ENCODE measurements at regions not wholly inside any gene's neighbourhood (a gene's known extent, or its start where the extent isn't known, plus 50 kb on each side); places are given as distances from the start of the nearest gene placed in this dataset.

- intact Hi-C loops (cut with micrococcal nuclease; ENCODE audit: unreplicated experiment), result no loop called here
- ChIA-PET CTCF (no interaction called here), POLR2A (ENCODE audit: low non-redundant PET) (no interaction called here)
- H3K4me3 ChIP-seq (ENCODE audit: low read depth, low read length, poor library complexity, severe bottlenecking), result no peak overlapping the region
- H3K4me1 ChIP-seq (ENCODE audit: insufficient read depth, low read length, poor library complexity, severe bottlenecking), result no peaks in the 10 kb centered on the region
- no TSS peak for BruUV-seq (replicated peaks)
- no peak overlapping the region for H3K27ac ChIP-seq (ENCODE audit: low read depth, low read length, poor library complexity, severe bottlenecking)
- H3K27me3 ChIP-seq (replicated peaks; ENCODE audit: insufficient read depth, low read depth, low read length, poor library complexity), result no peaks in the 10 kb centered on the region
- H3K36me3 ChIP-seq (ENCODE audit: insufficient read depth, low read length, poor library complexity, severe bottlenecking), result no peaks in the 10 kb centered on the region
- TF ChIP-seq, protein P1, sequence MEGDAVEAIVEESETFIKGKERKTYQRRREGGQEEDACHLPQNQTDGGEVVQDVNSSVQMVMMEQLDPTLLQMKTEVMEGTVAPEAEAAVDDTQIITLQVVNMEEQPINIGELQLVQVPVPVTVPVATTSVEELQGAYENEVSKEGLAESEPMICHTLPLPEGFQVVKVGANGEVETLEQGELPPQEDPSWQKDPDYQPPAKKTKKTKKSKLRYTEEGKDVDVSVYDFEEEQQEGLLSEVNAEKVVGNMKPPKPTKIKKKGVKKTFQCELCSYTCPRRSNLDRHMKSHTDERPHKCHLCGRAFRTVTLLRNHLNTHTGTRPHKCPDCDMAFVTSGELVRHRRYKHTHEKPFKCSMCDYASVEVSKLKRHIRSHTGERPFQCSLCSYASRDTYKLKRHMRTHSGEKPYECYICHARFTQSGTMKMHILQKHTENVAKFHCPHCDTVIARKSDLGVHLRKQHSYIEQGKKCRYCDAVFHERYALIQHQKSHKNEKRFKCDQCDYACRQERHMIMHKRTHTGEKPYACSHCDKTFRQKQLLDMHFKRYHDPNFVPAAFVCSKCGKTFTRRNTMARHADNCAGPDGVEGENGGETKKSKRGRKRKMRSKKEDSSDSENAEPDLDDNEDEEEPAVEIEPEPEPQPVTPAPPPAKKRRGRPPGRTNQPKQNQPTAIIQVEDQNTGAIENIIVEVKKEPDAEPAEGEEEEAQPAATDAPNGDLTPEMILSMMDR (conservative IDR thresholded peaks at IDR 0.05; ENCODE audit: low read depth, low read length), result no peak
- no peak for TF ChIP-seq EZH2 (IDR thresholded peaks at IDR 0.05; ENCODE audit: borderline replicate concordance, low read depth, low read length, poor library complexity, severe bottlenecking)
- no peaks in the 10 kb centered on the region for H3K9me3 ChIP-seq (ENCODE audit: low read depth, low read length, poor library complexity, severe bottlenecking)
- DNase-seq (ENCODE audit: low spot score), result no peak
Measured at GRCh38 chr10:29956335-29956924, 103.0 kb downstream of the JCAD start.

DNA sequence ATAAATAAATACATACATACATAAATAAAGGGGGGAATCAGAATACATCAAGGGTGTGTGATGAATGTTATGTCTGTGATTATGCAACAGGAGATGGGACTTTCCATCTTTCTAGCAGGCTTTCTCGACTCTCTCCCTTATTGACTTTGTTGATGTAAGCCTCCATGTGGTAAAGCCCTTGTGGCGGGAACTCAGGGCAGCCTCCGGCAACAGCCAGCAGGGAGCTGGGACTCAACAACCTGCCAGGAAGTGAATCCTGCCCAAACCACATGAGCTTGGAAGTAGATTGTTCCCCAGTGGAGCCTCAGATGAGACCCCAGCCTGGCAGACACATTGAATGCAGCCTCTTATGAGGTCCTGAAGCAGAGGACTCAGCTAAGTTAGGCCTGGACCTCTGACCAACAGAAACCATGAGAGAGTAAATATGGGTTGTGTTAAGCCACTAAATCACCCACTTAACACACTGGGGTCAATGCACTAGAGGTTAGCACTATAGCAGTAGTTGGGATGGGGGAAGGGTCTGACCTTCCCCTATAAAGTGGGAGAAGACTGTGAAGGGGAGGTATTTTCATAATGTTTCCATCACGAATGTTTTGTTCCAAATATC, 104.0 kb downstream of the JCAD start:
- no peaks in the 10 kb centered on the region for H3K27me3 ChIP-seq (replicated peaks; ENCODE audit: insufficient read depth, low read depth, low read length, poor library complexity)
- H3K4me1 ChIP-seq (ENCODE audit: insufficient read depth, low read length, poor library complexity, severe bottlenecking), result no peaks in the 10 kb centered on the region
- CTCF ChIA-PET, result no interaction called here
- H3K9me3 ChIP-seq (ENCODE audit: low read depth, low read length, poor library complexity, severe bottlenecking), result no peaks in the 10 kb centered on the region
- no peak for TF ChIP-seq EZH2 (IDR thresholded peaks at IDR 0.05; ENCODE audit: borderline replicate concordance, low read depth, low read length, poor library complexity, severe bottlenecking)
- TF ChIP-seq, protein P1 (conservative IDR thresholded peaks at IDR 0.05; ENCODE audit: low read depth, low read length), result no peak
- BruUV-seq (replicated peaks), result no TSS peak
- H3K4me3 ChIP-seq (ENCODE audit: low read depth, low read length, poor library complexity, severe bottlenecking), result no peak overlapping the region
- H3K27ac ChIP-seq (ENCODE audit: low read depth, low read length, poor library complexity, severe bottlenecking), result no peak overlapping the region
- H3K36me3 ChIP-seq (ENCODE audit: insufficient read depth, low read length, poor library complexity, severe bottlenecking), result no peaks in the 10 kb centered on the region
- POLR2A ChIA-PET (ENCODE audit: low non-redundant PET), result no interaction called here
- no peak for DNase-seq (ENCODE audit: low spot score)
- intact Hi-C loops (cut with micrococcal nuclease; ENCODE audit: unreplicated experiment), result no loop called here

DNA sequence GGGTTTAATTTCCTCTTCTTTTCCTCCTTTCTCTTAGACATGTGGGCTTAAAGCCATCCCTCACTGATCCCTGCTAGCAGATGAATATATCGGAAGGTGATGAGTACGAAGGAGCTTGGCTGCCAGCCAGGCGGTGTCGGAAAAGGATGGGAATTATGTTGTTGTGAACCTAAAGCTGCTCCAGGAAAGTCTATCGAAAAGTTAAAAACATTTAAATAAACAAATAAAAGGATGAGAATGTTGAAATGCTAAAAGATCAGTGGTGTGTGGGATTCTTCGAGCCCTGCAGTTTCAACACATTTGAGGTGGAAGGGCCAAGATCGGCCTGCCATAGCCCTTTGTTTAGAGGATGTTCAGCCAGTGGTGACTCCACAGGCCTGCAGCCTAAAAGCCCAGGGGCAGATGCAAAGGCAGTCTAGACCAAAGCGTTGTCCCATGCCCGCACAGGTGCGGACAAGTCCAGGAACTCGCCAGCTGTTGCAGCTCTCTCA, 107.9 kb downstream of the JCAD start:
- H3K36me3 ChIP-seq (ENCODE audit: insufficient read depth, low read length, poor library complexity, severe bottlenecking), result no peaks in the 10 kb centered on the region
- no peak for TF ChIP-seq EZH2 (IDR thresholded peaks at IDR 0.05; ENCODE audit: borderline replicate concordance, low read depth, low read length, poor library complexity, severe bottlenecking)
- TF ChIP-seq, protein P1 (conservative IDR thresholded peaks at IDR 0.05; ENCODE audit: low read depth, low read length), result no peak
- intact Hi-C loops (cut with micrococcal nuclease; ENCODE audit: unreplicated experiment), result no loop called here
- no peak overlapping the region for H3K4me3 ChIP-seq (ENCODE audit: low read depth, low read length, poor library complexity, severe bottlenecking)
- DNase-seq (ENCODE audit: low spot score), result no peak
- ChIA-PET CTCF (no interaction called here), POLR2A (ENCODE audit: low non-redundant PET) (no interaction called here)
- no peaks in the 10 kb centered on the region for H3K9me3 ChIP-seq (ENCODE audit: low read depth, low read length, poor library complexity, severe bottlenecking)
- H3K27me3 ChIP-seq (replicated peaks; ENCODE audit: insufficient read depth, low read depth, low read length, poor library complexity), result no peaks in the 10 kb centered on the region
- H3K4me1 ChIP-seq (ENCODE audit: insufficient read depth, low read length, poor library complexity, severe bottlenecking), result no peaks in the 10 kb centered on the region
- no TSS peak for BruUV-seq (replicated peaks)
- H3K27ac ChIP-seq (ENCODE audit: low read depth, low read length, poor library complexity, severe bottlenecking), result no peak overlapping the region

Measured in A673 (cell line).